HG03095 (cell line): ENCODE measurements at regions not wholly inside any gene's neighbourhood (a gene's known extent, or its start where the extent isn't known, plus 50 kb on each side); places are given as distances from the start of the nearest gene placed in this dataset.

Experiments used
- ATAC-seq: cut with Tn5 transposase; IDR thresholded peaks from one replicate; pipeline ENCODE4 v1.9.1; 2021; ENCODE audit warnings: moderate library complexity; ENCODE audit not compliant: unreplicated experiment

GRCh38 chr15:69624155-69624520, 171.5 kb downstream of the RPLP1 start:
- no peak for ATAC-seq

- ATAC-seq = no peak
These were observed 172.2 kb downstream of the RPLP1 start for GRCh38 chr15:69624816-69625215.

- ATAC-seq = no peak
These were observed 172.7 kb downstream of the RPLP1 start for GRCh38 chr15:69625328-69625727.

GRCh38 chr15:69626095-69627066, 173.8 kb downstream of the RPLP1 start:
- no peak for ATAC-seq

- no peak for ATAC-seq
These were observed 175.0 kb downstream of the RPLP1 start for GRCh38 chr15:69627548-69628158.

GRCh38 chr15:69628256-69629093, 175.9 kb downstream of the RPLP1 start:
- ATAC-seq = no peak

- no peak for ATAC-seq
These were observed 177.1 kb downstream of the RPLP1 start for GRCh38 chr15:69629631-69630161.

- no peak for ATAC-seq
These were observed 178.4 kb downstream of the RPLP1 start for GRCh38 chr15:69631005-69631404.

- no peak for ATAC-seq
These were observed 179.4 kb downstream of the RPLP1 start for GRCh38 chr15:69631978-69632377.

- no peak for ATAC-seq
These were observed 182.2 kb downstream of the RPLP1 start for GRCh38 chr15:69634860-69635259.

- no peak for ATAC-seq
These were observed 183.7 kb downstream of the RPLP1 start for GRCh38 chr15:69636169-69636915.

- ATAC-seq = no peak
These were observed 185.2 kb downstream of the RPLP1 start for GRCh38 chr15:69637818-69638217.

GRCh38 chr15:69643476-69643875, 190.9 kb downstream of the RPLP1 start:
- no peak for ATAC-seq

GRCh38 chr15:69643971-69644370, 191.4 kb downstream of the RPLP1 start:
- ATAC-seq = no peak

GRCh38 chr15:69644876-69645275, 192.3 kb downstream of the RPLP1 start:
- ATAC-seq = no peak

- ATAC-seq = no peak
These were observed 194.5 kb downstream of the RPLP1 start for GRCh38 chr15:69647142-69647513.

- no peak for ATAC-seq
These were observed 195.6 kb downstream of the RPLP1 start for GRCh38 chr15:69648212-69648611.

- ATAC-seq = no peak
These were observed 196.4 kb downstream of the RPLP1 start for GRCh38 chr15:69648775-69649735.

GRCh38 chr15:69652293-69652692, 199.7 kb downstream of the RPLP1 start:
- no peak for ATAC-seq
